NCI-H774 (cell line): ENCODE measurements at regions not wholly inside any gene's neighbourhood (a gene's known extent, or its start where the extent isn't known, plus 50 kb on each side); places are given as distances from the start of the nearest gene placed in this dataset.
"Not testable (repeated sequence)": the region's sequence is repeated elsewhere in the genome, so short reads cannot be mapped to it uniquely, and the experiment has no call there.

Experiments
- DNase-seq: peaks from one replicate; lab custom pipeline; 2025; lab: John Stamatoyannopoulos, UW

DNA sequence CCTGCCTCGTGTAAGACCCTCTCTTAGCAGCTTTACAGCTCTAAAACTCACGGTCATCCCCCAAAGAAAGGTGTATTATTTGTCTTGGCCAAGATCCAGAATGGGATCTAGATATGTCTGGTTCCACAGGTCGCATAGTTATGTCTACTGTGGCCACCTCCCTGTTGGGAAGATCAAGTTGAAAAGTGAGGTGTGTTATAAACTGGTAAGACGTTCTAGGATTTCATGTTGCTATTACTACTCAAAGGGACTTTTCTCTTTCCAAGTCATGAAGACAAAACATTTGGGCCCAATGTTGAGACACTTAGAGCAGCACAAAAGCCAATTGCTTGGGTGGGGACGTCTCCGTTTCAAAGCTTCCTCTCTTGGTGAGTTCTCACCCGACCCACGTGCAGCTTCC lies 766.0 kb downstream of the RNF144A start:
- no peak for DNase-seq

DNA sequence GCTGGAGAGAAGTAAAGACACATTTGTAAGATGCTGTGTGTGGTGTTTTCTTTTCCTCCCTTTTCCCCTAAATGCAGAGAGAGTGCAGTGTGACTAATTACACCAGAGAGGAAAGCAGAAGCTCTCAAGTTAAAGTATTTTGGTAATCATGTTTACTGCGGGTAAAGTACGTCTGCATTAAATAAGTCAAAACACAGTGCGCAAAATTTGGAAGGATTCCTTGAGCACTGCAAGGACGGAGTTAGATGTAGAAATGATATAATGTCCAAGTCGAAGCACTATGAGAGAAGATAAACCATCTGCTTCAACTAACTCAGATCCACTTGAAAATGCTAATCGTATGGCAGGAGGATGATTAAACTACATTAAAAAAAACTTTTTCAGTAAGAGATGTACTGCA lies 766.5 kb downstream of the RNF144A start:
- DNase-seq = no peak

DNA sequence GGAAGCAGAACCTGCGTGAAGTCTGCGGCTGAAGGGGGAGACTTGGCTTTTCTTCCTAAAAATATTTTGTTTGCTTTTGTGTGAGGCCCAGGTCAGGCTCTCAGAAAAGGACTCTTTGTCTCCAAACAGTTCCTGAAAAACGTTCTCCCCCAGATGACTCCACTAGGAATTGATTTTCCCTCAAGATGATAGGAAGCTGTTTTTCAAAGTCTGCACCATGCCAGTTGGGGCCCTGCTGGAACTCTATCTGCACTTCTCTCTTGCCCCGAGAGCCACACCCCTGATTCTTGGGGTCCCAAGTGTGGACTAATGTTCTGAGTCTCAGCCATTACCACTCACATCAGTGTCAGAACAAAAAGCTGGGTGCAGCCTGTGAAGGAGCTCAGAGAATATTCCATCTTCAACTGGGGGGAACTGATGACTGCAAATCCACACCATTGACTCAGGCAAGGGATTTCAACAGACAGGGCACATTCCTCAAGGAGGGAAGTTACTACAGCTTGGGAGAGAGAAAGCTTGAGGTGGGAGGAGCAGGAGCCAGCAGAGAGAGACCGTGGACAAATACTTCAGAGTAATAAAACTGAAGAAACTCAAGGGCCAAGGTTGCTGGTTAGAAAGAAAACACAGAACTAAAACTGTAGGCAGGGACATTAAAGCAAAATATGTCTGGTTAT lies 768.3 kb downstream of the RNF144A start:
- no peak for DNase-seq

DNA sequence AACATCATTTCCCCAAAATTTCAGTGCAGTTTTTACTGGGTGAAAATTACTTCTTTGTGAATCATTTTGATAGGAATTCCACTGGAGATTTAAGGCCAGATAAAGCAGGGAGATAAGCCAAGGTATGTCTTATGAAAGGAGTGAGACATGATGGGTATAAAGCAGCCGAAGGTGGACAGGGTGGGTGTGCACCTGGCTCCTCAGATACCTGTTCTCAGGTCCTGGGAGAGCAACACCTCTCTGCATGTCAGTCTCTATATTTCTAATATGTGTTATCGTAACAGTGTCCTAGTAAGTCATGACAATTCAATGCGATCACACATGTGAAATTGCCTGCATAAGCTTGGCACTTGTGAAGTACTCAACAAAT lies 768.8 kb downstream of the RNF144A start:
- DNase-seq = no peak

DNA sequence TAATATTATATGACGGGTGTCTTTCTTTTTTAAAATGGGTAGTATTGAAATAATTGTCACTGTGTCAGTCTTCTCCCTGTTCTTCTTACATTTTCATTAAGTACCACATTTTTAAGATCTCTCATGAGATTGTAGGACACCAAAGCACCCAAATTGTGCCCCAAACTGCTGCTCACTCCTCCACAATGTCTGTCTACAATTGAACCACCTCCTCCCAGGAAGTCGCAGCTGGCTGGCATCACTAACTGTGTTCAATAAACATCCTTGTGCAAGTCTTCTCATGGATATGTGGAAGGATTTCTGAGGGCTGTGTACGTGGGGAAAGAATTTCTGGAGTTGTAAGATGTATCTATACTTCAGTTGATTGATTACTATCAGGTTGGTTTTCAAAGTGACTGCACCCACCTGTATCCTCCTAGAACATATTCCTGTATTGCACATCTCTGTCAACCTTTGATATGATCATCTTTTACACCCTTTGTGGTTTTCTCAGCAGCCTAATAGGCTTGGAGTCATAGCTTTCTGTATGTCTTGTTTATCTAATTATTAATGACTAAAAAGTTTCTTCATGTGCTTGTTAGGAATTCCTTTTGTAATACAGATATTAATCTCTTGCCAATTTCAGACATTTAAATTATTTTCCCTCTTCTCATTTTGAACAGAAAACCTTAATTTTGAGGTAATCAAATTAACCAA lies 774.9 kb downstream of the RNF144A start:
- DNase-seq = no peak

DNA sequence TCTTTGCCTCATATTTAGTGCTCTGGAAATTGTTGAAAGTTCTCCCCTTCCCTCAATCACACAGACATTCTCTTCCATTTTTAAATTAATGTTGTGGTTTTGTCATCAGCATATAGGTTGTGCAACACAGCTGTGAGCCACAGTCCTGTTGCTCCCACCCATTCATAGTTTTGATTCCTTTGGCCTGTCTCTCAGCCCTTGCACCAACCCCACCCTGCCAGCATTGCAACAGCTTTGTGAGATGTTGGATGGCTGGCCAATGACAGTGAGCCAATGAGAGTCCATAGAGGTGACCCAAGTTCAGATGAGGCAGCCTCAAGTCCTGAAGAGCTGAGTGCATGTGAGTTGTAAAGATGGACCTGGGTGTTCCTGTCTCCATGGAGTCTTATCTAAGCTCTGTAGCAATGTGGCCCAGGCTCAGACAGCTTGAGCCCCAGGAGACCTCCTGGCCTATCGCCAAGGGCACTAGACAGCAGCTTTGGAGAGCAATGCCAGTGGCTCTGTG lies 775.5 kb downstream of the RNF144A start:
- no peak for DNase-seq

DNA sequence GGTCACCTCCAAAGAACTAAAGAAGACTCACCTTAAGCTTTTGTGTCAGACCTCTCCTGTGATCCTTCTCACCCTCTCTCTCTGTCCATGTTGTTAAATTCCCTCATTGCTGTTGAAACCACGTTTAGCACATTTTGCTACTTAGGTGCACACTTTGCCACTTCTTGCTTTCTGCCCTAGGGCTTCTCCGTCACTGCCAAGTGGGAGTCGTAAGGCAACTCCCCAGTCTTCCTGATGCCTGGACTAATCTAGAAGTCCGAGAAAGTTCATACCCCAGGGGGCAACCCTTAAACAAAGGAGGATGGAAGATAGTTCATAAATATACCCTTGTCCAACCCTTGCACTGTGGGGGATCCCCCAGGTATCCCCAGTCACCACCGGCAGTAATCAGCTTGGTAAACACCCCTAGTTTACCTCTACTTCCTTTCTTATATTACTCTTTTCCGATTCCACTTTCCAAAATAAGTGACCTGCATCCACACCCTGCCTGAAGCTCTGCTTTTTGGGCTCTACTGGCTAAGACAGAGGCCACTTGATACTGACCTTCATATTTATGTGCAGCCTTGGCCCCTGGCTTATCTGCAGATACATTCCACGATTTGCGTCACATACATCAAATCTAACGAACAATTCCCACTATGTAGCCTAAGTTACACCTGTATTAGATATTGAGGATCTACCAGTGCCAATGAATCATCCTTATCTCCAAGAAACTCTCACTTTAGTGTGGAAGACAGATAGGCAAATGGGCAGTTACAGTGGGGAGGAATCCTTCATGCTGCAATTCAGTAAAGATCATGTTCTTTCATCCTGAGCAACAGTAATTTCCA lies 776.2 kb downstream of the RNF144A start:
- DNase-seq = no peak

DNA sequence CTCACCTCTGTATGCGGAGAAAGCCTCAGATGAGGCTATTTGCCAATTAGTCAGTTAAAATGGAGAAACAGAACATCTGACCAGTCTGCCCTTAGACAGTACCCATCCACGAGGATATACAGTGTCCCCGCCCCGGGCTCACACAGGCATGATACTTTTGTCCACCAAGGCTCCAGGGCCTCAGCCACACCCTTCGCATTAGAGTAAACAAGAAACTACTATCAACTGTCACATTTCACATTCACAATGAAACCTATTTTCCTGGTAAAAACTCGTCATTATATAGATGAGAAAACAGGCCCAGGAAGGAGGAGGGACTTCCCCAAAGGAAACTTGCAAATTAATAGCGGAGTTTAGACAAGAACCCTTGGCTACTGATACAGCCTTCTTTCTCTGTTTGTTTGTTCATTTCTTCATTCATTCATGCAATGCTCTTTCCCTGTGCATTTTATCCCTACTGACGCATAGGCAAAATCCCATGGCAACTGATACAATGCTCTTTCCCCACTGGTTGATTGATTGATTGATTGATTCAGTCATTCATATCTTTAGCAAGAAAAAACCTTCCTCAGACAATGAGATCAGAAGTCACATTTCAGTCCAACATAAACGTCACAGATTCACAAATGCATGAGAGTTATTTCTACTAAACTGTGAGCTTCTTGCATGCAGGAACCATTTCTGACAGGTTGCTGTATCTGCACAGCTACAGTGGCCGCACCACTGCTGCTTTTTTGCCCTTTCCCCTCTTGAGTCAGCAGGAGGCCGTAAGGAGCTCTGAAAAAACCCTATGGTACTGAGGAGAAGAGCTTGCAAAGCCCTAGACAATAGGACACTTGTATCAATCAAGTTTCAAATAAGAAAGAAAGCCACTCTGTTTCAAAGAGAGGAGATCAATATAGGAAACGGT lies 777.1 kb downstream of the RNF144A start:
- no peak for DNase-seq

DNA sequence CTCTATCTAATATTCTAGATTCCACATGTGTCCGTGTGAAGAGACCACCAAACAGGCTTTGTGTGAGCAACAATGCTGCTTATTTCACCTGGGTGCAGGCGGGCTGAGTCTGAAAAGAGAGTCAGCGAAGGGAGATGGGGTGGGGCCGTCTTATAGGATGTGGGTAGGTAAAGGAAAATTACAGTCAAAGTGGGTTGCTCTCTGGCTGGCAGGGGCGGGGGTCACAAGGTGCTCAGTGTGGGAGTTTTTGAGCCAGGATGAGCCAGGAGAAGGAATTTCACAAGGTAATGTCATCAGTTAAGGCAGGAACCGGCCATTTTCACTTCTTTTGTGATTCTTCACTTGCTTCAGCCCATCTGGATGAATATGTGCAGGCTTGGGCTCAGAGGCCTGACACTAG lies 779.3 kb downstream of the RNF144A start:
- not testable (repeated sequence) for DNase-seq

DNA sequence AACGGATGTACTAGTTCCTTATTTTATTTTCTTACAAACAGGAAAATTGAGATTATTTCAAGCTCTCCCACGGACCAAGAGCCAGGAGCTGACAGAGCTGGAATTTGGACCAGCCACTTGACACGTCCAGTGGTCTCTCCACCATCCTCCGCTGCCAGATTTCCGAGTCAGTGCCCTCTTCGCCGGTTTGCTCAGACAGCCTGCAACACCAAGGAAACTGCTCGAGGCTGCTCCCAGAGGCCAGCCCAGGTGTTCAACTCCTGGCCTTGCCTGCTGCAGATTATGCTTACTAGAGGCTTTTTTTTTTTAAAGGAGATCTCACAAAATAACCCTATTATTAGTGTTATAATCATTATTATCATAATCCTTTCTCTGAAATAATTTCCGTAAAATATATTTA lies 779.8 kb downstream of the RNF144A start:
- DNase-seq = no peak

DNA sequence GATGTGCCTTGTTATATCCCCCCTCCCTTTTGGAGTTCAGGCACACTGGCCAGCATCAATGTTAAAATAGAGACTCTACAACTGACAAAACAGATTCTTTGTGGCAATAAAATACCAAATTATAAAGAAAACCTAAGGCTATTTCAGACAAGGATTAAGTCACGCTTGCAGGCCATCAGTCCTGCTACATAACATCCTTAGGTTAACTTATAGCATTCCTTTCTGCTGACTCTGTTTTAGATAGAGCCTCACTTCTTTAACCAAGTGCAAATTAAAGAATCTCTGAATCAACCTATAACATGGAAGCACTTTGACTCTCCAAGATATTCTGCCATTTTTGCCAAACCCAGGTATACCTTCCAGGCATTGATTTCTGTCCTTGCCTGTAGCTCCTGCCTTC lies 784.6 kb downstream of the RNF144A start:
- DNase-seq = no peak

DNA sequence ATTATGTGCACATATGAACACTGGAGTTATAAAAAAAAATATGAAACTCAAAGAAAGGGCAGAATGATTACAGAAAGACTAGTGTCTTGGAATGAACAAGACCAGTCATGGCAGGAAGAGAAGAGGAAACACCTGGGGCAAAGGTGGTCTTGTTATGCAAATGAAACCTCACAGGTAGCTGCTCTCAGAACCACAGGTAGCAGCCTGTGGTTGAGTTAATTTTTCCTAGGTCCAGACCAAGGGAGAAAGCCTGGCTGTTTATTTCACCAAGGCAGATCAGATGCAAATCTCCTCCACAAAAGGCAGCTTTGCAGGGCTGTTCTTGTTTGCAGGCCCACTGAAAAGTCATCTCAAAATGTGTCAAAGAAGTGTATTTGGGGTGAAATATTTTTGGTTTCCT lies 785.8 kb downstream of the RNF144A start:
- DNase-seq = no peak

DNA sequence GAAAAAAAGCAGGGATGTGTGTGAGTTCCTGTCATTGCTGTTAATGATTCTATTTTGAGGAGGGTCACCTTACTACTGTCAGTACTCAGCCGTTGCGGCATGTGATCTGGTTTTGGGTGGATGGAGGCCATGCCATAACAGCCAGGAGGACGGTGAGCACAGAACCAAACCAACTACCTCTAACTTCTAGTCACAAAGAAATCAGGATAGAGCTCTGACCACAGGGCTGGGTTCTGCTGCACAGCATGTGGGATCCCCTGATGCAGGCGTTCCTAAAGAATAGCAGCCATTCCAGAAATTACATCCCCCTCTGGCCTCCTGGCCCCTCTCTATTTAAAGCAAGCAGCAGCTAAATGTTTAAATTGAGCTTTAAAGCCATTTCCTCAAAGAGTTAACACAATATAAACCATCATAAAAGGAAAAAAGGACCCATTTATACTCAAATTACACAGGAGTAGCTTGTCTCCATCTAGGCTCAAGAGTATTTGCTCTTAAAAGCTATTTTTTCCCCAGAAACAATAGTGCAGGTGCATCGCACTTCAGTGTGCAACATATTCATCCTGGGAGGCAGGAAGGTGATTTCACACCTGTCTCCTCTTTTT lies 786.4 kb downstream of the RNF144A start:
- DNase-seq = peak; percentile 78

DNA sequence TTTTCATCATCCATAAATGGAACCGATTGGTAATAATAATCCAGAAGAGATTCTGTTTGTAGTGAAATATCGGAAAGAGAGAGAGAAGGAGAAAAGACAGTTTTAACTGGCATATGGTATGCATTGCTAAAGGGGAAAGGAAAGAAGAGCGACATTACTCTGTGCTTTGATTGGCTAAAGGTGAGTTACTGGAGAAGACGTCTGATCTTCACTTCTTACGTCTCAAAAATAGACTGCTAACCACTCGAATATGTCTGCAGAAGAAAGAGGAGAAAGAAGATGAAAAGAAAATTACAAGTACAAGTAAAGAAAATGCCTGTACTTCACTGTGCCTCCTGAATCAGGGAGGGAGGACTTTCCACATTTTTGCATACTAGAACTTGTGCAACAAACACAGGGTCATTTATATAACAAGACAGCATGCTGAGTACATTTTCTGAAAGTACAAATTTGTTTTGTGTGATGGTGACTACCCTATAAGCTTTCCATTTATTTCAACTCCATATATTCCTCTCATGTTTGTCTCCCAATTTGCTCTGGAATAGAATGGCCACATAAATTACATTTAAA lies 787.2 kb downstream of the RNF144A start:
- DNase-seq = no peak

DNA sequence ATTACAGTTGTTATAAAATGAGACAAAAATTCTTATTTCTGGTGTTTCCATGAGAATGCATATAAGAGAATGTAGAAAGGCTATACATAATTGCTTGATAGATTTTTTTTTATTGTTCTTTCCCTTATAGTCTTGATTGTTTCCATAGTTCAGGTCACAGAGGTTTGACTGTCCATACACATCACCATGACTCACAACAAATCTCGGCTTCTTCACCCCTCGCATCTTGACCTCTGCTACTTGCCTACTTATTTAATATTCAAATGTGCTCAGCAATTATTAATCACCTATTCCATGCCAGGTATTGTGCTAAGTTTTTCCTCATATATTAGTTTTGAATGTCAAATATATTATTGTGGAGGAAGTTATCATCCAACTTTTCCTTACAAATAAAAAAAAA lies 789.6 kb downstream of the RNF144A start:
- DNase-seq = no peak

DNA sequence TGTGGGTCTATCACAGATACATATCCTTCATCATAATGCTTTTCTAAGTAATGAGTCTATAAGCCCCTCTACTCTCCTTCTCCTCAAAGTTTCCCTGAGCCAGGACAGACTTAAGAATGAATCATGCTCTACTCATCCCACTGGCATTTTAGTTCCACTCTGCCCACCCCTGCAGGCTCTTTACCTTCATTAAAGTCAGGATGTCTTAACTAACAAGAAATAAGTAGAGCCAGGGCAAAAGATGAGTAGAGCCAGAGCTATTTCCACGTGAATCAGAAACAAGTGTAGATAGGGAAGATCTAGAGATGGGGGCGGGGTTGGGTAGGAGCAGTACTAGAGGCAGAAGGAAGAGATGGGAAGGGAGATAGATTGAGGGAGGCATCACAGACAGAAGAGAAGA lies 790.5 kb downstream of the RNF144A start:
- no peak for DNase-seq

DNA sequence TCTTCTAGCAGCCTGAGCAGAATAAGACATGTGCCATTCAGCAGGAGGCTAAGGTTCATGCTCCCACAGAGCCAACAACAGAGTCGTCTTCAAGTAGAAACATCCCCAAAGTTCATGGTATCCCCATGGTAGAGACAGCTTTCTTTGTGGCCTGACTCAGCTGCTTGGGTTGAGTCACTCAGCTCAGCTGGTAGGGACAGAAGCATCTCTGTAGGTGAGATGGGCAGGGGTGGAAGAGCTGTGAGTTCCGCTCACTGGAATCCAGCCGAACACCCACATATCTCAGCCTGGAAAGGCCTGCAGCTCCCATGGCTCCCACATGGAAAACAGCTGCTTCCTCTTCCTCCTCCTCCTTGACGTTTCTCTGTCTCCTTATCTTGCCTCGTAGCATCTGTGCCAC lies 792.7 kb downstream of the RNF144A start:
- DNase-seq = no peak

DNA sequence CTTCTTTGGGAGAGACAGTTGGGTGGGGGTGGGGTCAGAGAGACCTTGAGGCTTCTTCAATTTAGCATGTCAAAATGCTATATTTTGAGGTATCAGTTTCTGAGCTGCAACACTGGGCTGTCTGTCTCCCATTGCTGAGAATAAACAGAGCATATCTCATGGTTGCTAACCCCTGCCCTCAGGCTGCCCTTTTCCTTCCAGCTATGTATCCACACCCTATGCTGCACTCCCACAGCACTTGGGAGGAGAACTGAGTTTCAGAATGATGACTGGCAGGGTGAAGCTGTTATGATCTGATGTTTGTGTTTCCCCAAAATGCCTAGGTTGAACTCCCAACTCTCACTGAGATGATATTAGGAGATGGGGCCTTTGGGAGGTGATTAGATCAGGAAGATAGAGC lies 794.0 kb downstream of the RNF144A start:
- no peak for DNase-seq

DNA sequence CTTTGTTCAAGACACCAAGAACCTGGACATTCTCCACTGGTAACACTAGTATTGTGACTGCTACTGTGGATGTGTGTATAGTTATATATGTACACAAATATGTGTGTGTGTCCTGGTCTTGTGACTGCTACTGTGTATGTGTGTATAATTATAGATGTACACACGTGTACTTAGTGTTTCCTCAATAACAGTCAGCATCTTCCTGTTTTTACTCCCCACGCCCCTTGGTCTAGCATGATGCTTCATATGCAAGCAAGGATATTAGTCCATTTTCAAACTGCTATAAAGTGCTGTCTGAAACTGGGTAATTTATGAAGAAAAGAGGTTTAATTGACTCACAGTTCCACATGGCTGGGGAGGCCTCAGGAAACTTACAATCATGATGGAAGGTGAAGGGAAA lies 802.7 kb downstream of the RNF144A start:
- no peak for DNase-seq

DNA sequence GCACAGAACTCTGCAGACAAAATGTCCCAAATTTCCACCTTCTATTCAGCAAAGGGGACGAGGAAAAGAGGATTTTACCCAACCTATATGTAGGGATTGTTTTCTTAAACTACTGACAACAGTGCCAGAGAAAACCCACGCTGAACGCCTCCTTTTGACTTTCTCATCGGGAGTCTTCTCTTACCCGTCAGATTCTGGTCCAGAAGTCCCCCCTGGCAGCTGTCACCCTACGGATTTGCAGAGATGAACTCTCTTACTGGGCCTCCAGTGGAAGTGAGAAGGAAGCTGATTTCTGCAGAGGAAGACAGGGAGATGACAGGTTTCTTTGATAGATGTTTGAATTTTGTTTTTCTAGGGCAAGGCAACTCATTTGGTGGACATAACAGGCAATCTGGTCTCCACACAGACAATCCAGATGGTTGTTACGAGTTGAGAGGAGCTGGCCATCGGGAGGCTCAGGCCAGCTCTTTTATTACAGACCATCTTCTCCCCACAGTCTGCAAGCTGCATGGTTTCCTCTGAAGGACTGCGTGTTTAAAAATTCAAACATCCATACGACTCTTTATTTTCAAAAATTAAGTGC lies 804.3 kb downstream of the RNF144A start:
- DNase-seq = no peak
